ENCODE measurements at regions not wholly inside any gene's neighbourhood (a gene's known extent, or its start where the extent isn't known, plus 50 kb on each side); places are given as distances from the start of the nearest gene placed in this dataset.

GRCh38 chr6:14924126-14925024, 321.5 kb upstream of the JARID2 start:
- no peak for ATAC-seq
- H3K36me3 ChIP-seq = no peaks in the 10 kb centered on the region
- no peaks in the 10 kb centered on the region for H3K27me3 ChIP-seq
- H3K9me3 ChIP-seq = no peaks in the 10 kb centered on the region
- peaks cover 0 to 56% (median 16%) of the 10 kb centered on the region in 9 donors for H3K4me1 ChIP-seq
- WGBS, 2 donors = 73 to 77% methylated on average over 14 of the region's 14 CpGs
- peak overlapping the region in 1 of 10 donors; percentile 85 for H3K27ac ChIP-seq
- H3K4me3 ChIP-seq = no peak overlapping the region
- no peak for TF ChIP-seq CTCF (IDR thresholded peaks at IDR 0.05)
- intact Hi-C loops (cut with DNase I) = no loop called here
- DNase-seq = no peak

GRCh38 chr6:14925025-14925698, 320.7 kb upstream of the JARID2 start:
- Histone ChIP-seq H3K9me3 (no peaks in the 10 kb centered on the region), H3K27me3 (no peaks in the 10 kb centered on the region), H3K27ac (no peak overlapping the region), H3K4me1 (peaks cover 0 to 52% (median 16%) of the 10 kb centered on the region in 9 donors), H3K4me3 (no peak overlapping the region), H3K36me3 (no peaks in the 10 kb centered on the region)
- WGBS, 2 donors = 63 to 69% methylated on average over 5 of the region's 5 CpGs
- intact Hi-C loops (cut with DNase I) = no loop called here
- DNase-seq (no peak), ATAC-seq (no peak)
- TF ChIP-seq CTCF (IDR thresholded peaks at IDR 0.05) = no peak

- no peaks in the 10 kb centered on the region for H3K9me3 ChIP-seq
- no peaks in the 10 kb centered on the region for H3K27me3 ChIP-seq
- H3K4me3 ChIP-seq = no peak overlapping the region
- no peaks in the 10 kb centered on the region for H3K36me3 ChIP-seq
- H3K4me1 ChIP-seq = peaks cover 0 to 50% (median 13%) of the 10 kb centered on the region in 9 donors
- no peak for TF ChIP-seq CTCF (IDR thresholded peaks at IDR 0.05)
- no peak for ATAC-seq
- DNase-seq = no peak
- H3K27ac ChIP-seq = no peak overlapping the region
- intact Hi-C loops (cut with DNase I) = no loop called here
- 60 to 73% methylated on average over 3 of the region's 3 CpGs for WGBS, 2 donors
These were observed 320.2 kb upstream of the JARID2 start for GRCh38 chr6:14925699-14926026.

GRCh38 chr6:14927398-14927797, 318.5 kb upstream of the JARID2 start:
- no peak for TF ChIP-seq CTCF (IDR thresholded peaks at IDR 0.05)
- DNase-seq = no peak
- H3K27ac ChIP-seq = no peak overlapping the region
- H3K4me1 ChIP-seq = peaks cover 0 to 35% (median 3%) of the 10 kb centered on the region in 9 donors
- peak in 3 of 8 donors; percentile 37 to 76 (median 59) for ATAC-seq
- intact Hi-C loops (cut with DNase I) = no loop called here
- WGBS, 2 donors = 88 to 98% methylated on average over 7 of the region's 7 CpGs
- H3K36me3 ChIP-seq = no peaks in the 10 kb centered on the region
- no peak overlapping the region for H3K4me3 ChIP-seq
- no peaks in the 10 kb centered on the region for H3K9me3 ChIP-seq
- no peaks in the 10 kb centered on the region for H3K27me3 ChIP-seq
